Stimulated activated naive CD8-positive, alpha-beta T cell treated with anti-CD3 and anti-CD28 coated beads, Interleukin-15, Interleukin-2, amounts not matched to agents 100 ng/mL and 50 ng/mL, for 24 hours (primary cell): ENCODE measurements at regions not wholly inside any gene's neighbourhood (a gene's known extent, or its start where the extent isn't known, plus 50 kb on each side); places are given as distances from the start of the nearest gene placed in this dataset.

Experiments used
- H3K27ac Mint-ChIP-seq: one replicate; pipeline ENCODE4 v1.8.0; 2021; ENCODE audit warnings: mild to moderate bottlenecking, mixed read lengths
- H3K27me3 Mint-ChIP-seq: one replicate; pipeline ENCODE4 v1.8.0; 2021; ENCODE audit warnings: mixed read lengths
- H3K36me3 Mint-ChIP-seq: one replicate; pipeline ENCODE4 v1.8.0; 2021; ENCODE audit warnings: low read depth, mixed read lengths
- H3K4me1 Mint-ChIP-seq: one replicate; pipeline ENCODE4 v1.8.0; 2021; ENCODE audit warnings: low read depth, mixed read lengths
- H3K4me3 Mint-ChIP-seq: one replicate; pipeline ENCODE4 v1.8.0; 2021; ENCODE audit warnings: mild to moderate bottlenecking, mixed read lengths
- H3K9me3 Mint-ChIP-seq: one replicate; pipeline ENCODE4 v1.8.0; 2021; ENCODE audit warnings: mixed read lengths

DNA sequence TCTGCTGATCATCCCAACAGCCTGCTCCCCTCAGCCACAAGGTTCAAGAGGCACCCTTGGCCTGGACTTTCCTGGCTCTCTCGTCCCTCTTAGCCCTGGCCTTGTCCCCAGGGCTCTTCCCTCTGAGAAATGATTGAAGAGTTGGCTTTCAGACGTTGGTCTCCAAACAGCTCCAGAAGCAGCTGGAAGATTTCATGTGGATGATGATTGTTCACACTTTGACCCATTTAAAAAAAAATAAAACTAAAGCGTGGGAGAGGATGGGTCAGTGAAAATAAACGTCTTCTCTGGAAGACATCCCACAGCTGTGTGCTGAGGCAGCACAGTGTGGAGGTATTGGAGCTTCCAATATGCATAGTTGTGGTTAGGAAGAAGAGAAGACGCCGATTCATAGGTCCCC, 54.7 kb upstream of the CDH11 start:
- H3K4me3 Mint-ChIP-seq = no peak overlapping the region
- no peaks in the 10 kb centered on the region for H3K4me1 Mint-ChIP-seq
- no peaks in the 10 kb centered on the region for H3K27me3 Mint-ChIP-seq
- no peak overlapping the region for H3K27ac Mint-ChIP-seq
- H3K36me3 Mint-ChIP-seq = no peaks in the 10 kb centered on the region
- H3K9me3 Mint-ChIP-seq = peaks cover 6% of the 10 kb centered on the region

DNA sequence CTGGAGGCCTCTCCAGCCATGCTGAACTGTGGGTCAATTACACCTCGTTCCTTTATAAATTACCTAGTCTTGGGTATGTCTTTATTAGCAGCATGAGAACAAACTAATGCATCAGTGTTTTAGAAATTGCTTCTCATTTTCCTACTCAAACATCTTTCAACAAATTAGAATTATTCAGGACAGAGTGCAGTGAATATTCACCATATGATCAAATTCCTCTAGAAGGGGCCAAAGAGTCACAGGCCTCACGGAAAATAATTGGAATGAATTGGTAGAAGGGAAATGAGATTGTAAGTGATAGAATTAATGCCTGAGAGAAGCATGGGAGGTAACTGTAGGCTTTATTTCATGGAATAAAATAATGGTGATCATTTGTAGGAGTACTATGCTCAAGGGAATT, 50.5 kb upstream of the CDH11 start:
- no peaks in the 10 kb centered on the region for H3K27me3 Mint-ChIP-seq
- no peak overlapping the region for H3K4me3 Mint-ChIP-seq
- no peak overlapping the region for H3K27ac Mint-ChIP-seq
- no peaks in the 10 kb centered on the region for H3K4me1 Mint-ChIP-seq
- H3K9me3 Mint-ChIP-seq = peaks cover 4% of the 10 kb centered on the region
- H3K36me3 Mint-ChIP-seq = no peaks in the 10 kb centered on the region
